Amniotic epithelial cell (primary cell): ENCODE measurements at regions not wholly inside any gene's neighbourhood (a gene's known extent, or its start where the extent isn't known, plus 50 kb on each side); places are given as distances from the start of the nearest gene placed in this dataset.

Source experiments
- DNase-seq: peaks from one replicate; pipeline ENCODE4 v3.0.0-alpha.2; 2010; ENCODE audit warnings: low read depth

- peak; percentile 38 for DNase-seq
These were observed 180.3 kb upstream of the GRB10 start for GRCh38 chr7:50962962-50963374.

- DNase-seq, result no peak
These were observed 179.7 kb upstream of the GRB10 start for GRCh38 chr7:50962281-50962883.

DNA sequence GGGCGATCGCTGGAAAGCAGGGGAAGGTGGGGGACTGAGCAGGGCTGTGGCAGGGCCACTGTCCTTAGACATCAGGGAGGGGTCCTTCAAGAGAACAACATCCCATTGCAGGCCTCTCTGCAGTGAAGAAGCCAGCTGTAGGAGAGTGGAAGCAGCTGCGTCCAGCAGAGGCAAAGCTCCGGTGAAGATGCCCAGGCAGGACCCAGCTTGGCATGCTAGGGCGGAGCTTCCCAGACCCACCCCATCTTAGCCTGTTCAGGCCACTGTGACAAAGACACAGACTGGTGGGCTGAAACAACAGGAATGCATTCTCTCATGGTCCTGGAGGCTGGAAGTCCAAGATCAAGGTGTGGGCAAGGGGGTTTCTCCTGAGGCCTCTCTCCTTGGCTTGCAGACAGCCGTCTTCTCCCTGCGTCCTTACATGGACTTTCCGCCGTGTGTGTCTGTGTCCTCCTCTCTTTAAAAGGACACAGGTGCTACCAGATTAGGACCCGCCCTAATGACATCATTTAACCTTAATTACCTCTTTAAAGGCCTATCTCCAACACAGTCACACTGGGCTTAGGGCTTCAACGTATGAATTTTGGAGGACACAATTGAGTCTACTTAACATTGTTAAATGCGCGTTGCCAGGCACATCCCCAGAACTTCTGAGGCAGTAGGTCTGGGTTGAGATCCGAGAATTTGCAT lies 178.1 kb upstream of the GRB10 start:
- DNase-seq, result no peak

GRCh38 chr7:50959991-50960390 lies 177.3 kb upstream of the GRB10 start:
- DNase-seq, result no peak

GRCh38 chr7:50959560-50959959 lies 176.9 kb upstream of the GRB10 start:
- DNase-seq, result no peak

- DNase-seq, result no peak
These were observed 175.2 kb upstream of the GRB10 start for GRCh38 chr7:50957855-50958254.

- no peak for DNase-seq
These were observed 174.7 kb upstream of the GRB10 start for GRCh38 chr7:50957431-50957830.

- DNase-seq, result no peak
These were observed 173.9 kb upstream of the GRB10 start for GRCh38 chr7:50956522-50957155.

DNA sequence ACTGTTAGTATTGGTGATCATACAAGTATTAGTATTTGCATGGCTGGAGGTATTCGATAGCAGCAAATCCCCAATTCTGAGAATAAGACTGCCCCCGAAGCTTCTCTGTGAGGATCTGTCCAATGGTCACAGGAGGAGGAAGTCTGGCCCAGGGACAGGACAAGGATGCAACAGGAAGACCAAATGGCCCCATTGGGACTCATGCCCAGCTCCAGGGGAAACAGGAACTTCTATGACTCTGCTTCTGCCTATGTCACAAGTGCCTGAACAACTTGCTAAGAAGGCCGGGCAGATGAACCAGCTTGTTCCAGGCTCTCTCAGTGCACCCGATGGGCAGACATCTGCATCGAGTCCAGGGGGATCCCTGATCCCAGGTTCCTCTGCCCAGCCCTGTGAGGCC lies 172.0 kb upstream of the GRB10 start:
- no peak for DNase-seq

DNA sequence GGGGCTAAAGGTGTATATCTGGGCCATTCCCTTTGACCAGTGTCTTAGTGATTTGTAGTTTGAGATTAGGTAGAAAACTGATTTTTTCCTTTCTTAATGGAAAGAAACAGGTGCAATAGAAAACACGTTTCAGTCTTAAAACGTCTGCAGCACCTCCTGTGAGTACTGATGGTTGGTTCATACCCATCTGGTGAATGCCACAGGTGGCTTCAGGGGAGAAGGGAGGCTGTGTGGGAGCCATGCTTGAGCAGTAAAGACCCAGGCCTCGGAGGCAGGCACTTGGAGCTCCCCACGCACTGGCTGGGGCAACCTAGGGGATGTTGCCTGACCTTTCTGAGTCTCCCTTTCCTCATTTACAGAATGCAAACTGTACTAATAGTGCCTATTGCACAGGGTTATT lies 171.5 kb upstream of the GRB10 start:
- no peak for DNase-seq

DNA sequence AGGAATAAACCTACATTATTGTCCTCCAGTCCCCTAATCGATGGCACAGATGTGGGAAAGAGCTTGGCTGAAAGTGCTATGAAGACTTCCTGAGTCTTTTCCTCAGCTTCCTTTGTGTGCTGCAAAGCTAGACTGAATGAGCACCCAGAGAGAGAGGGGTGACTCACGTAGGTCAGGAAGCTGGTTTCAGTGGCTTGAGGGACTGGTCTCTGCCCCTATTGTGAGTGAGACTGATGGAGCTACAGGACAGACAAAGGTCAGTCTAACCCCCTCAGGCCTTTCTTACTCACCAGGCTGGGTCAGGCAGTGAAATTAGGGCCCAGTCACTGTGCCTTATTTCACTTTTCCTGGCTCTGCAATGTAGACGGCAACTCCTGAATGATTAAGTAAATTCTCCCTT lies 171.1 kb upstream of the GRB10 start:
- DNase-seq, result peak; percentile 10

DNA sequence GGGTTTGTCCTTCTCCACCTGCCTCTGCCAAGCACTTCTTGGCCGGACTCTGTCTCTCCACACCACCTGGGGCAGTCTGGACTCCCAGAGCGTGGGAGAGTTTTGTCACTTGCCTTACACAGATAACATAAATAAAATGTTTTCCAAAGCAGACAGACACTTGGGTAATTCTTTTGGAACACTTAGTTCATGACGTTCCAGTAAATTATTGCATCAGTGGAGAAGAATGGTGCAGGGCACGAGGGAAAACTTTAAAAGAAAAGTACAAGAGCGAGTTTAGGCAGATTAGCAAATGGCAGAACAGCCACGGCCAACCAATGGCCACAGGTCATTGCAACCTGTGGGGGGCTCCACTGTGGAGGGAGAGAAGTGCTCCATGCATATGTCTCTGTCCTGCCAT lies 170.6 kb upstream of the GRB10 start:
- peak; percentile 33 for DNase-seq

DNA sequence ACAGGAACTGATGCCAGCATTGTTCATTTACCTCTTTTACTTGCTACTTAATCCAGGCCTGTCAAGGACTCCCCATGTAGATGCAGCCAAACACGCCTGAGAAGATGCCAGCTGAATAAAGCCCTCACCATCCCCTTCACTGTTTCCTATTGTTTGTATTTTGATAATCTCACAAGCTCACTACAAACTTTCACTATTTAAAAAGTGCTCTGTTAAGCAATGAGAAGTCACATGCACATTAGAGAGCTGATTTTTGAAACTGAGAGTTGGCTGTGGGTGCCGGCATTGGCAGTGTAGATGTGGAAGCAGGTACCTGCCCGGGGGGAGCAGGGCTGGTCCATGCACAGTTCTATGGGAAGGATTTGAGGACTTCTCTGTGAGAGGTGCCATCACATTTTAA lies 169.8 kb upstream of the GRB10 start:
- DNase-seq, result no peak

DNA sequence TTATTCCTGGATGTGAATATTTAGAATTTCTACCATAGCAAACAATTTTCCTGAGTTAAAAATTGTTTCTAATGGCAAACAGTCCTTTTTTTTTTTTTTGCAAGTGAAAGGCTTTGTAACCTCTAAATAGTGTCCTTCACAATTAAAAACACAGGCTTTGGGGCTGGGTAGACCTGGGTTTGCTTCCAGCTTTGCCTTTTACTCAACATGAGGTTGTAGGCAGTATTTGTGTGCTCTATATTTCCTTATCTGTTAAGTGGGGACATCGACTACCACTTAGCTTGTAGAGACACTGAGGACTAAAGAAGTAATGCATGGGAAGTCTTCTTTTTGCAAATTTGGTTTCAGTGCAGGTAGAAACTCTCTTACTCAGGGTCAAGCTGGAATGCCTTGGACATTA lies 169.4 kb upstream of the GRB10 start:
- no peak for DNase-seq

DNA sequence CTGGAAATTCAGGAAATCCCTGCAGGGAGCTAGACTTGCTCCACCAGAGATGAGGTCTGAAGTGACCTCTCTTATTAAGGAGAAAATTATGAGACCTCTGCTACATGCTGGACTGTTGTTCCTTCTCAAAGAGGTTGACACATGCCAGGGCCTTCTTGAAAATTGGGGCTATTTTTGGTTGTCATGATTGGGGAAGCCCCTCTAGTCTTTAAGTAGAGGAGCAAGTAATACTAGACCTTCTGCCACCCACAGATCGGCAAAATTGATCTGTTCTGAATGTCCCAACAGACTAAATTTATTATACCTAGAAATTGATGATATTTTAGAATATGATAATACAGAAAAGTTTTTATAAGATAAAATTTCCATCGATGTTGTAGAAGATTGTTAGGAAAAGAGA lies 160.8 kb upstream of the GRB10 start:
- DNase-seq, result no peak

GRCh38 chr7:50941525-50941924 lies 158.8 kb upstream of the GRB10 start:
- no peak for DNase-seq

GRCh38 chr7:50940621-50941020 lies 157.9 kb upstream of the GRB10 start:
- DNase-seq, result no peak

- DNase-seq, result no peak
These were observed 156.3 kb upstream of the GRB10 start for GRCh38 chr7:50939021-50939420.

GRCh38 chr7:50937727-50938126 lies 155.0 kb upstream of the GRB10 start:
- DNase-seq, result no peak

DNA sequence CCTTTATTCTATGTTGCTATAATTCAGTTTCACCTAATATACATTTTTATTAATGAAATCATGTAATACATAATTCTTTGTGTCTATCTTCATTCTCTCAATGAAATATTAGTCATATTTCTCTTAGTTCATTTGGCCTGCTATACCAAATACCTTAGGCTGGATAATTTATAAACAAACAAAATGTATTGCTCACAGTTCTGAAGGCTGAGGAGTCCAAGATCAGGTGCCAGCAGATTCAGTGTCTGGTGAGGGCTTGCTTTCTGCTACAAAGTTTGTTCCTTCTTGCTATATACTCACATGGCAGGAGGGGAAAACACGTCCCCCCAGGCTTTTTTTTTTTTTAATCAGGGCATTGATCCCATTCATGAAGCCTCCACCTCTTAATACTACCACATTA lies 143.4 kb upstream of the GRB10 start:
- DNase-seq, result no peak

GRCh38 chr7:50923476-50923875 lies 140.8 kb upstream of the GRB10 start:
- DNase-seq, result no peak

DNA sequence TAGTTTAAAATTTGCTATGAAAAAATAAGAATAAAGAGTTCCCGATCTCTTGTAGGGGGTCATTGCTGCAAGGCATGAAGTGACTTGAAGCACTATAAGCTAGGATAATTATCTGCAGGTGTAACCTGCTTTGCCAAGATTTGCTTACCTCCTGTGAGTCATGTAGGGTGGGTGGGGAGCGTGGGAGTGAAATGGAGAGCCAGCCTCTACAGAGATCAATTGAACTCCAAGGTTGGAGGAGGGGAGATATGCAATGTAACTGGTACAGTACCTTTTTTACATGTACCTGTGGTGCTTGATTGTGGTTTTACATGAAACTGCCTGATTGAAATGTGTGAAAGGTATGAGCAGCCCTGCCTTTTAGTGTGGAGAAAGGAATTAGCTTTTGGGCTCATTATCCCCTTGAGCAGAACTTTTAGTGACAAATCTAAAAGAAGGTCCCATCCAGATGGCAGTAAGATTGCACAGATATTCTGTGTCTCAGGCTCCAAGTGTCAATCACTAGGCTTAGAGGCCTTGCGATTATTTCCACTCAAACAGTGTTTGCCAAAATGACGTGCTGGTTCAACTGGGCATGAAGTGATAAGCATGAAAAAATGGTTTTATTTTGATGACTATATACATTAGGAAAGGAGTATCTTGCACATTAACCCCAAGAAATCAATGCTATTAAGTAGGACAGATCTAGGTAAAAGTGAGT lies 138.6 kb upstream of the GRB10 start:
- no peak for DNase-seq

DNA sequence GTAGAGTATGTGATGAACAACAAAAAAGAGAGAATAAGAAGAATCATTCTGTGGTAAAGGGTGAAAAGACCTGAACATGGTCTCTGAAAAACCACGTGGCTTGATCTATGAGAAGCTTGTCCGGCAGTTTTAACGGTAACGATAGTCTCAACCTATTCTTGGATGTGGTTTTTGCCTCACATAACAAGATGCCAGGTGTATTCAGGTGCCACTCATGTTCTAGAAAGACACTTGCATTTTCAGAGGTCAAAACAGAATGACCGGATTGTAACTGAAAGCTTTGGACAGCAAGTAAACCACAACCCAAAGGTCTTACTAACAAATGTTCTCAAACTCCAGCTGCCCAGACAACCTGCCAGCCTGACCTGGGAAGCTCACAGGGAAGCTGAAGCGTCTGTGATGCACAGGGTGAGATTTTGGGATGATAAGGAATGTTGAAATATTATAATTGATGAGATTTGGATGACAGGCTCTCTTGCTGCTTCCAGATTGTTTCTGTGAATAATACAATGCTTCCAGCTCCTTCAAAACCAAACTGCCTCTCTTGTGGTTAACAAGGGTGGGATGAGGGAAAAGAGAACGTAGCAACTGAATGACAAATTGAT lies 137.4 kb upstream of the GRB10 start:
- DNase-seq, result no peak
